ENCODE measurements at regions not wholly inside any gene's neighbourhood (a gene's known extent, or its start where the extent isn't known, plus 50 kb on each side); places are given as distances from the start of the nearest gene placed in this dataset.

- no peak overlapping the region for H3K27ac ChIP-seq
- H3K36me3 ChIP-seq, result no peaks in the 10 kb centered on the region
- DNase-seq, result no peak
- peaks cover 0 to 14% (median 4%) of the 10 kb centered on the region in 4 donors for H3K4me1 ChIP-seq
- intact Hi-C loops (cut with DNase I; ENCODE audit: low total_unique reads), result no loop called here
- no peak for TF ChIP-seq CTCF (IDR thresholded peaks at IDR 0.05)
- TF ChIP-seq POLR2AphosphoS5 (IDR thresholded peaks at IDR 0.05), result no peak
- no peak for TF ChIP-seq POLR2A (IDR thresholded peaks at IDR 0.05)
- TF ChIP-seq EP300 (IDR thresholded peaks at IDR 0.05; ENCODE audit: low read depth), result no peak
- H3K27me3 ChIP-seq, result no peaks in the 10 kb centered on the region
- no peaks in the 10 kb centered on the region for H3K9me3 ChIP-seq
- no peak overlapping the region for H3K4me3 ChIP-seq
- 77% methylated on average over 2 of the region's 2 CpGs; no CpG with 5 or more reads in 1 of the 2 donors for WGBS, 2 donors (ENCODE audit: low coverage in 1 of 2)
- in situ Hi-C loops (cut with MboI; ENCODE audit: low pct_ligation_motif_present in 1 of 4, low pct_unique_long_range_greater_than_20kb in 1 of 4, low sequenced_read_pairs in 3 of 4), result loop anchor here in 1 of 4 donors (10.0 kb wide), 1 partner anchor 165 kb away; no protein-coding TSS in a partner anchor
Observed at GRCh38 chr5:135720191-135720590, 114.3 kb upstream of the SLC25A48 start.

GRCh38 chr5:135719428-135720063 is 114.9 kb upstream of the SLC25A48 start:
- Histone ChIP-seq H3K27ac (no peak overlapping the region), H3K27me3 (no peaks in the 10 kb centered on the region), H3K36me3 (no peaks in the 10 kb centered on the region), H3K4me1 (peaks cover 0 to 21% (median 7%) of the 10 kb centered on the region in 4 donors), H3K4me3 (no peak overlapping the region), H3K9me3 (no peaks in the 10 kb centered on the region)
- in situ Hi-C loops (cut with MboI; ENCODE audit: low pct_ligation_motif_present in 1 of 4, low pct_unique_long_range_greater_than_20kb in 1 of 4, low sequenced_read_pairs in 3 of 4), result loop anchor here in 1 of 4 donors (10.0 kb wide), 1 partner anchor 165 kb away; no protein-coding TSS in a partner anchor
- peak; percentile 15 for DNase-seq
- WGBS, 2 donors (ENCODE audit: low coverage in 1 of 2), result 33 to 86% methylated on average over 1 to 4 of the region's 4 CpGs
- intact Hi-C loops (cut with DNase I; ENCODE audit: low total_unique reads), result no loop called here
- TF ChIP-seq POLR2AphosphoS5 (IDR thresholded peaks at IDR 0.05) (no peak), POLR2A (IDR thresholded peaks at IDR 0.05) (no peak), CTCF (IDR thresholded peaks at IDR 0.05) (no peak), EP300 (IDR thresholded peaks at IDR 0.05; ENCODE audit: low read depth) (no peak)

GRCh38 chr5:135718651-135719050 is 115.8 kb upstream of the SLC25A48 start:
- no peak for DNase-seq
- no peaks in the 10 kb centered on the region for H3K36me3 ChIP-seq
- in situ Hi-C loops (cut with MboI; ENCODE audit: low pct_ligation_motif_present in 1 of 4, low pct_unique_long_range_greater_than_20kb in 1 of 4, low sequenced_read_pairs in 3 of 4) (no loop called here), intact Hi-C loops (cut with DNase I; ENCODE audit: low total_unique reads) (no loop called here)
- no peaks in the 10 kb centered on the region for H3K9me3 ChIP-seq
- H3K4me1 ChIP-seq, result peaks cover 0 to 22% (median 7%) of the 10 kb centered on the region in 4 donors
- TF ChIP-seq POLR2A (IDR thresholded peaks at IDR 0.05) (no peak), EP300 (IDR thresholded peaks at IDR 0.05; ENCODE audit: low read depth) (no peak), POLR2AphosphoS5 (IDR thresholded peaks at IDR 0.05) (no peak), CTCF (IDR thresholded peaks at IDR 0.05) (no peak)
- 33 to 69% methylated on average over 1 of the region's 1 CpG for WGBS, 2 donors (ENCODE audit: low coverage in 1 of 2)
- no peak overlapping the region for H3K4me3 ChIP-seq
- no peaks in the 10 kb centered on the region for H3K27me3 ChIP-seq
- no peak overlapping the region for H3K27ac ChIP-seq

GRCh38 chr5:135718151-135718550 is 116.3 kb upstream of the SLC25A48 start:
- H3K9me3 ChIP-seq, result no peaks in the 10 kb centered on the region
- no peak overlapping the region for H3K27ac ChIP-seq
- no peak overlapping the region for H3K4me3 ChIP-seq
- no peaks in the 10 kb centered on the region for H3K36me3 ChIP-seq
- H3K4me1 ChIP-seq, result peaks cover 0 to 22% (median 7%) of the 10 kb centered on the region in 4 donors
- no peak for DNase-seq
- in situ Hi-C loops (cut with MboI; ENCODE audit: low pct_ligation_motif_present in 1 of 4, low pct_unique_long_range_greater_than_20kb in 1 of 4, low sequenced_read_pairs in 3 of 4), result no loop called here
- intact Hi-C loops (cut with DNase I; ENCODE audit: low total_unique reads), result no loop called here
- 20 to 72% methylated on average over 1 to 4 of the region's 4 CpGs for WGBS, 2 donors (ENCODE audit: low coverage in 1 of 2)
- TF ChIP-seq CTCF (IDR thresholded peaks at IDR 0.05), result no peak
- TF ChIP-seq EP300 (IDR thresholded peaks at IDR 0.05; ENCODE audit: low read depth), result no peak
- TF ChIP-seq POLR2A (IDR thresholded peaks at IDR 0.05), result no peak
- no peak for TF ChIP-seq POLR2AphosphoS5 (IDR thresholded peaks at IDR 0.05)
- no peaks in the 10 kb centered on the region for H3K27me3 ChIP-seq
